ENCODE measurements at regions not wholly inside any gene's neighbourhood (a gene's known extent, or its start where the extent isn't known, plus 50 kb on each side); places are given as distances from the start of the nearest gene placed in this dataset.

DNA sequence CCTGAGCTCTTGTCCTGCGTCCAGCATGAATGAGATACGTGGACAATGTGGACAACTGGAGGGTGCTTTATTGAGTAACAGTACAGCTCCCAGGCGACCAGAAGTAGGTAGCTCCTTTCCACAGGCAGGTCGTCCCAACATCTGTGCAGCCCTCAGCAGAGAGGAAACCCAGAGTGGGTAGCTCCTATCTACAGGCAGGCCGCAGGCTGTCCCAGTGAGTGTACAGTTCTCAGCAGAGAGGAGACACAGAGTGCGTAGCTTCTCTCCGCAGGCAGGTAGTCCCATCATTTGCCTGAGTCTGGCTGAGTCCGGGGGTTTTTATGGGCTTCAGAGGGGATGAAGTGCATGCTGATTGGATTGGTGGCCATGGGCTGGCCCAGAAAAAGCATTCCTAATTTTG is 373.3 kb downstream of the CHSY3 start:
- DNase-seq = no peak
- WGBS, 4 donors = 93 to 97% (median 96%) methylated on average over 6 to 8 of the region's 8 CpGs
- TF ChIP-seq, protein P1, sequence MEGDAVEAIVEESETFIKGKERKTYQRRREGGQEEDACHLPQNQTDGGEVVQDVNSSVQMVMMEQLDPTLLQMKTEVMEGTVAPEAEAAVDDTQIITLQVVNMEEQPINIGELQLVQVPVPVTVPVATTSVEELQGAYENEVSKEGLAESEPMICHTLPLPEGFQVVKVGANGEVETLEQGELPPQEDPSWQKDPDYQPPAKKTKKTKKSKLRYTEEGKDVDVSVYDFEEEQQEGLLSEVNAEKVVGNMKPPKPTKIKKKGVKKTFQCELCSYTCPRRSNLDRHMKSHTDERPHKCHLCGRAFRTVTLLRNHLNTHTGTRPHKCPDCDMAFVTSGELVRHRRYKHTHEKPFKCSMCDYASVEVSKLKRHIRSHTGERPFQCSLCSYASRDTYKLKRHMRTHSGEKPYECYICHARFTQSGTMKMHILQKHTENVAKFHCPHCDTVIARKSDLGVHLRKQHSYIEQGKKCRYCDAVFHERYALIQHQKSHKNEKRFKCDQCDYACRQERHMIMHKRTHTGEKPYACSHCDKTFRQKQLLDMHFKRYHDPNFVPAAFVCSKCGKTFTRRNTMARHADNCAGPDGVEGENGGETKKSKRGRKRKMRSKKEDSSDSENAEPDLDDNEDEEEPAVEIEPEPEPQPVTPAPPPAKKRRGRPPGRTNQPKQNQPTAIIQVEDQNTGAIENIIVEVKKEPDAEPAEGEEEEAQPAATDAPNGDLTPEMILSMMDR (IDR thresholded peaks at IDR 0.05) = no peak
- no peak for TF ChIP-seq POLR2A (IDR thresholded peaks at IDR 0.05)
- intact Hi-C loops (cut with DNase I) = no loop called here
- no peaks in the 10 kb centered on the region for H3K27me3 ChIP-seq
- no peaks in the 10 kb centered on the region for H3K9me3 ChIP-seq (replicated peaks in 1 of 3)
- peaks cover 0 to 8% of the 10 kb centered on the region in 2 donors for H3K4me1 ChIP-seq (replicated peaks in 1 of 2)
- H3K27ac ChIP-seq = no peak overlapping the region
- H3K36me3 ChIP-seq (replicated peaks in 1 of 2) = no peaks in the 10 kb centered on the region
- H3K4me3 ChIP-seq = no peak overlapping the region

- H3K27me3 ChIP-seq = no peaks in the 10 kb centered on the region
- no peak for TF ChIP-seq POLR2A (IDR thresholded peaks at IDR 0.05)
- TF ChIP-seq, protein P1 (IDR thresholded peaks at IDR 0.05) = no peak
- 84 to 96% (median 91%) methylated on average over 2 to 5 of the region's 5 CpGs for WGBS, 4 donors
- DNase-seq = no peak
- H3K9me3 ChIP-seq (replicated peaks in 1 of 3) = no peaks in the 10 kb centered on the region
- peaks cover 0 to 8% of the 10 kb centered on the region in 2 donors for H3K4me1 ChIP-seq (replicated peaks in 1 of 2)
- intact Hi-C loops (cut with DNase I) = no loop called here
- no peak overlapping the region for H3K4me3 ChIP-seq
- no peaks in the 10 kb centered on the region for H3K36me3 ChIP-seq (replicated peaks in 1 of 2)
- H3K27ac ChIP-seq = no peak overlapping the region
Measured at GRCh38 chr5:130277002-130277401, 372.7 kb downstream of the CHSY3 start.

GRCh38 chr5:130272837-130273236 is 368.6 kb downstream of the CHSY3 start:
- H3K4me1 ChIP-seq (replicated peaks in 1 of 2) = no peaks in the 10 kb centered on the region
- TF ChIP-seq POLR2A (IDR thresholded peaks at IDR 0.05) = no peak
- TF ChIP-seq, protein P1 (IDR thresholded peaks at IDR 0.05) = no peak
- WGBS, 4 donors = 80 to 90% (median 89%) methylated on average over 2 of the region's 2 CpGs
- H3K36me3 ChIP-seq (replicated peaks in 1 of 2) = no peaks in the 10 kb centered on the region
- no peak overlapping the region for H3K4me3 ChIP-seq
- no peaks in the 10 kb centered on the region for H3K9me3 ChIP-seq (replicated peaks in 1 of 3)
- no peak overlapping the region for H3K27ac ChIP-seq
- H3K27me3 ChIP-seq = no peaks in the 10 kb centered on the region
- intact Hi-C loops (cut with DNase I) = no loop called here
- DNase-seq = no peak

DNA sequence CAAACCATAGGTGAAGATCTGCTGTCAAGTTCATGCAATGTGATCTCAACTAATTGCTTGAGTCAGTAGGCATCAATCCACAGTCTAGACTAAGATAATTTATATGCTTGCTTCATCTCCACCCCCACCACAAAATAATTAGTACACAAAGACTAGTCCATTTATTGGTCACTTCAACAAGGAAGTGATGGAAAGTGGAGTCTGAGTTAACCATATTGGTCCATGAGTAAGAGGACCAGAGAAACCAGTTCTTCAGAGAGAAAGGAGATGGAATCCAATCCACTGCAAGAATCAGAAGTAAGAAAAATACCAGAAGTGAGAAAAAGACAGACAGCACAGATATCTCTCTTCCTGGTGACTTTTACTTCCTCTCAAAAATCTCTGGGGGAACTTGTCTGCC is 366.5 kb downstream of the CHSY3 start:
- intact Hi-C loops (cut with DNase I) = no loop called here
- H3K27ac ChIP-seq = no peak overlapping the region
- H3K27me3 ChIP-seq = no peaks in the 10 kb centered on the region
- H3K4me1 ChIP-seq (replicated peaks in 1 of 2) = no peaks in the 10 kb centered on the region
- no peak overlapping the region for H3K4me3 ChIP-seq
- DNase-seq = no peak
- no peaks in the 10 kb centered on the region for H3K36me3 ChIP-seq (replicated peaks in 1 of 2)
- TF ChIP-seq POLR2A (IDR thresholded peaks at IDR 0.05) = no peak
- TF ChIP-seq, protein P1 (IDR thresholded peaks at IDR 0.05) = no peak
- no peaks in the 10 kb centered on the region for H3K9me3 ChIP-seq (replicated peaks in 1 of 3)
